ENCODE measurements at regions not wholly inside any gene's neighbourhood (a gene's known extent, or its start where the extent isn't known, plus 50 kb on each side); places are given as distances from the start of the nearest gene placed in this dataset.
"Not testable (repeated sequence)": the region's sequence is repeated elsewhere in the genome, so short reads cannot be mapped to it uniquely, and the experiment has no call there.

DNA sequence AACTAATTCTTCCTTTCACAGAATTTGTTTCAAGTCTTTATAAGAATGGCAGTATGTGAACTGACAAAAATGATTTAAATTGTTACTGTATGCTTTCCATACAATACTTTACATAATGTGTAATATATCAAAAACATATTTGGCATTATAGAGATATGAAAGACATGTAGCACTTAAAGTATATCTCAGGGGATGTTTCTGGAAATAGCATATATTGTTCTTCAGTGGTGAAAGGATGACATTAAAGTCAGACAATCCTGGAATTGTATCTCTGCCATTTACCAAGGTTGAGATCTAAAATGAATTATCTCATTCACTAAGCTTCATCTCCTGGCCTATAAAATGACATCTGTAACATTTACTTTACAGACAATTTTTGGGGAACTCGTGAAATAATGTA, 358.4 kb upstream of the EPHA5 start:
- Mint-ChIP-seq H3K36me3 (no peaks in the 10 kb centered on the region), H3K9me3 (ENCODE audit: low read depth) (peaks cover 12% of the 10 kb centered on the region), H3K27ac (no peak overlapping the region)

GRCh38 chr4:66023061-66023460, 352.8 kb upstream of the EPHA5 start:
- Mint-ChIP-seq H3K27ac (no peak overlapping the region), H3K9me3 (ENCODE audit: low read depth) (peaks cover 7% of the 10 kb centered on the region), H3K36me3 (no peaks in the 10 kb centered on the region), H3K27me3 (no peaks in the 10 kb centered on the region), H3K4me1 (no peaks in the 10 kb centered on the region), H3K4me3 (no peak overlapping the region)
- ATAC-seq (no peak), DNase-seq (no peak)
- CTCF ChIA-PET, result no interaction called here

More for the DNA sequence above, 358.4 kb upstream of the EPHA5 start:
- H3K4me3 Mint-ChIP-seq, result no peak overlapping the region
- no peak for DNase-seq
- CTCF ChIA-PET, result no interaction called here
- no peaks in the 10 kb centered on the region for H3K4me1 Mint-ChIP-seq
- H3K27me3 Mint-ChIP-seq, result no peaks in the 10 kb centered on the region
- ATAC-seq, result no peak

GRCh38 chr4:66017671-66018070, 347.4 kb upstream of the EPHA5 start:
- CTCF ChIA-PET, result no interaction called here
- Mint-ChIP-seq H3K4me1 (no peaks in the 10 kb centered on the region), H3K4me3 (no peak overlapping the region), H3K27ac (no peak overlapping the region), H3K27me3 (no peaks in the 10 kb centered on the region), H3K9me3 (ENCODE audit: low read depth) (peaks cover 15% of the 10 kb centered on the region), H3K36me3 (no peaks in the 10 kb centered on the region)
- ATAC-seq (no peak), DNase-seq (no peak)

DNA sequence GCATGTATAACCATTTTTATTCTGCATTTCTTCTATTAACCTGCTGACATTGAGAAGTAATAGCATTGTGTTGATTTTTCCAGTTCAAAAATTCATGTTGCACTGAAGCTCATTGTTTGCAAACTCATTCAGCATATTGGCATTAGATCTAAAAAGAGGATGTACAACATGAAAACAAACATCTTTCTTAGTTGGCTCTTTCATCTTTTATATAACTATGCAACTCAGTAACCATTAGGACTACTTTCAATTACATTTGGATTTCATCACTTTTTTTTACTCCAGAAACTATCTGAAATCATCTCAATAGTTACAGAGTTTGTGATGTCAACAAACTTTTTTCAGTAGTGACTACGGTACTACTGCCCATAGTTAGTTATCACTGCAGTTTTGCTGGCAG, 346.0 kb upstream of the EPHA5 start:
- no peak overlapping the region for H3K4me3 Mint-ChIP-seq
- H3K4me1 Mint-ChIP-seq, result no peaks in the 10 kb centered on the region
- H3K9me3 Mint-ChIP-seq (ENCODE audit: low read depth), result peaks cover 19% of the 10 kb centered on the region
- DNase-seq (no peak), ATAC-seq (no peak)
- CTCF ChIA-PET, result no interaction called here
- no peaks in the 10 kb centered on the region for H3K27me3 Mint-ChIP-seq
- no peaks in the 10 kb centered on the region for H3K36me3 Mint-ChIP-seq
- no peak overlapping the region for H3K27ac Mint-ChIP-seq

DNA sequence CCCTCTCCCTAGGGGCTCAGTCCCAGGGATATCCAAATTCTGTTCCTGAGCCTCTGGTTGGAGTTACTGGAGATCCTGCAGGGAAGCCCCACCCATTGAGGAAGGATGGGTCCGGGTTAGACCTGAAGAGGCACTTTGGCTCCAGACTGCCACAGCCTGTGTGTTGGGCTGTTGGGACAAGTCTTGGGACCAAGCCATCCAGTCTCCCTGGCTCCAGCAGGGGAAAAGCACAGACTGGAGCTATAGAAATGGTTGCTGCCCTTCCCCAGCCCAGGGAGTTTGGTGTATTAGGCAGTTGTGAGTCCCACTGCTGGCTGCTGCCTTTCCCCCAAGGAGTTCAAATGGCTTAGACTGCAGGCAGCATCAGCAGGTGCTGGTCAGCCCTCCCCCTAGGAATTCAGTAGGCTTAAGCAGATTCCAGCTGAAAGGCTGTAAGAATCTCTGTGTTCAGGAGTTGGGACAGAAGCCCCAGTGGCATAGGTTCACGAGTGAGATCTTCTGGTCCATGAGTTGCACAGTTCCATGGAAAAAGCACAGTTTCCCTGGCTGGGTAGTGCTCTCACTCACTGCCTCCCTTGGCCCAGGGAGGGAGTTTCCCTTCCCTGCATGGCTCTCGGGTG, 344.0 kb upstream of the EPHA5 start:
- no peaks in the 10 kb centered on the region for H3K36me3 Mint-ChIP-seq
- no peak for DNase-seq
- no peak overlapping the region for H3K4me3 Mint-ChIP-seq
- H3K4me1 Mint-ChIP-seq, result no peaks in the 10 kb centered on the region
- ATAC-seq, result no peak
- H3K9me3 Mint-ChIP-seq (ENCODE audit: low read depth), result peaks cover 22% of the 10 kb centered on the region
- H3K27ac Mint-ChIP-seq, result no peak overlapping the region
- CTCF ChIA-PET, result no interaction called here
- H3K27me3 Mint-ChIP-seq, result no peaks in the 10 kb centered on the region

- H3K36me3 Mint-ChIP-seq, result no peaks in the 10 kb centered on the region
- H3K27me3 Mint-ChIP-seq, result no peaks in the 10 kb centered on the region
- CTCF ChIA-PET, result interaction anchor here (0.7 kb wide), 1 partner anchor 1028 kb away, joined by 3 read pairs; no protein-coding TSS in a partner anchor
- peaks cover 6% of the 10 kb centered on the region for H3K9me3 Mint-ChIP-seq (ENCODE audit: low read depth)
- ATAC-seq (no peak), DNase-seq (no peak)
- no peaks in the 10 kb centered on the region for H3K4me1 Mint-ChIP-seq
- no peak overlapping the region for H3K27ac Mint-ChIP-seq
- H3K4me3 Mint-ChIP-seq, result no peak overlapping the region
Observed at GRCh38 chr4:66000510-66001117, 330.3 kb upstream of the EPHA5 start.

DNA sequence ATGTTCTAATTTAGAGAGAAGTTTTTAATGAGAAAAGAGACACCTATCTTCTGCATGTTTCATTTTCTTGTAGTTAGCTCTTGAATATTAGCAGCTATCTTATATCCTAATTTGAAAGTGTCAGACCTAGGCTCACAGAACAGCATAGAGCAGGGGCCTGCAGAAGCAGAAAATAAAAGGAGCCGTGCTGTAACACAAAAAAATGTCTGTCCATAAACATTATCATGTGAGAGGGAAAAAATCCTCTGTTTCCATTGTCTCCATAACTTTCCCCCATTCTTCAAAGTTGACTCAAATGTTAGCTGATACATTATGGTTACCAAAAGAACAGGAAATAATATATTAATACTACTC, 329.2 kb upstream of the EPHA5 start:
- ATAC-seq (no peak), DNase-seq (no peak)
- Mint-ChIP-seq H3K36me3 (no peaks in the 10 kb centered on the region), H3K9me3 (ENCODE audit: low read depth) (peaks cover 6% of the 10 kb centered on the region), H3K4me1 (no peaks in the 10 kb centered on the region), H3K4me3 (no peak overlapping the region), H3K27me3 (no peaks in the 10 kb centered on the region), H3K27ac (no peak overlapping the region)
- CTCF ChIA-PET, result no interaction called here

DNA sequence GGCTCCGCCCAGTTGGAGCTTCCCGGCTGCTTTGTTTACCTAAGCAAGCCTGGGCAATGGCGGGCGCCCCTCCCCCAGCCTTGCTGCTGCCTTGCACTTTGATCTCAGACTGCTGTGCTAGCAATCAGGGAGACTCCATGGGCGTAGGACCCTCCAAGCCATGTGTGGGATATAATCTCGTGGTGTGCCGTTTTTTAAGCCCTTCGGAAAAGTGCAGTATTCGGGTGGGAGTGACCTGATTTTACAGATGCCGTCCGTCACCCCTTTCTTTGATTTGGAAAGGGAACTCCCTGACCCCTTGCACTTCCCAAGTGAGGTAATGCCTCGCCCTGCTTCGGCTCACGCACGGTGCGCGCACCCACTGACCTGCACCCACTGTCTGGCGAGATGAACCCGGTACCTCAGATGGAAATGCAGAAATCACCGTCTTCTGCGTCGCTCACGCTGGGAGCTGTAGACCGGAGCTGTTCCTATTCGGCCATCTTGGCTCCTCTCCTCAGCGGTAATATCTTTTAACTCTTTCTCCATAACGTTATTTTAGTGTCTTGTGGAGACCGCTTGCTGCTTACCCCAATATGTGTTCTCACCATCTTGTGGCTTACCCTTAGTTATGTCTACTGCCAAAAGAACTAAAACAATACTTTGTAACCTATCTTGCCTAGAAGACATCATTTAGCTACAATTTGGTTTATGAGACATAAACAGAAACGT, 328.7 kb upstream of the EPHA5 start:
- DNase-seq; H3K36me3 Mint-ChIP-seq; CTCF ChIA-PET; ATAC-seq; H3K9me3 Mint-ChIP-seq (ENCODE audit: low read depth); H3K27me3 Mint-ChIP-seq; H3K4me3 Mint-ChIP-seq; H3K4me1 Mint-ChIP-seq; H3K27ac Mint-ChIP-seq: not testable (repeated sequence)

DNA sequence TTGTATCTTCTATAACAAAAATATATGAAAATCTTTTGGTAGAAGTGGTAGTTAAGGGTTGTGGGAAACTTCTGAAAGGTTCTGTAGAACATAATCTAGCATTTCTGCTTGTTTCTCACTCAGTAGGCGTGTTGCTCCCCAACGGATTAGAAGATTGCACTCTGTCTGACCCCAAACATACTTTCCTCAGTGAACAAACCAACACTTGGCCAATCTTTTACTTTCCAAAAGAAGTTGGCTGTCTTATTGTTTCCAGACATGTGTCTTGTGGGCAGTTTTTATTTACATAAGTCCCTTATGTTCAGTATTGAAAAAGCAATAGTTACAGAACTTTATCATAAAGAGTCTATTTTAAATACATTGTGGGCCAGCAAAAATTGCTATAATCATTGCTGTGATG, 312.8 kb upstream of the EPHA5 start:
- Mint-ChIP-seq H3K4me3 (no peak overlapping the region), H3K27ac (no peak overlapping the region), H3K9me3 (ENCODE audit: low read depth) (peaks cover 13% of the 10 kb centered on the region), H3K27me3 (no peaks in the 10 kb centered on the region), H3K36me3 (no peaks in the 10 kb centered on the region), H3K4me1 (no peaks in the 10 kb centered on the region)
- no peak for DNase-seq
- CTCF ChIA-PET, result no interaction called here
- ATAC-seq, result no peak

GRCh38 chr4:65976287-65976686, 306.0 kb upstream of the EPHA5 start:
- CTCF ChIA-PET, result no interaction called here

GRCh38 chr4:65973186-65973585, 302.9 kb upstream of the EPHA5 start:
- no peaks in the 10 kb centered on the region for H3K4me1 Mint-ChIP-seq
- H3K4me3 Mint-ChIP-seq, result no peak overlapping the region
- H3K9me3 Mint-ChIP-seq (ENCODE audit: low read depth), result peaks cover 11% of the 10 kb centered on the region
- H3K27me3 Mint-ChIP-seq, result no peaks in the 10 kb centered on the region
- DNase-seq (no peak), ATAC-seq (no peak)
- no peak overlapping the region for H3K27ac Mint-ChIP-seq
- no peaks in the 10 kb centered on the region for H3K36me3 Mint-ChIP-seq
- CTCF ChIA-PET, result no interaction called here

More at GRCh38 chr4:65976287-65976686, 306.0 kb upstream of the EPHA5 start:
- DNase-seq (no peak), ATAC-seq (no peak)
- Mint-ChIP-seq H3K27me3 (no peaks in the 10 kb centered on the region), H3K9me3 (ENCODE audit: low read depth) (peaks cover 13% of the 10 kb centered on the region), H3K36me3 (no peaks in the 10 kb centered on the region), H3K4me1 (no peaks in the 10 kb centered on the region), H3K27ac (no peak overlapping the region), H3K4me3 (no peak overlapping the region)

DNA sequence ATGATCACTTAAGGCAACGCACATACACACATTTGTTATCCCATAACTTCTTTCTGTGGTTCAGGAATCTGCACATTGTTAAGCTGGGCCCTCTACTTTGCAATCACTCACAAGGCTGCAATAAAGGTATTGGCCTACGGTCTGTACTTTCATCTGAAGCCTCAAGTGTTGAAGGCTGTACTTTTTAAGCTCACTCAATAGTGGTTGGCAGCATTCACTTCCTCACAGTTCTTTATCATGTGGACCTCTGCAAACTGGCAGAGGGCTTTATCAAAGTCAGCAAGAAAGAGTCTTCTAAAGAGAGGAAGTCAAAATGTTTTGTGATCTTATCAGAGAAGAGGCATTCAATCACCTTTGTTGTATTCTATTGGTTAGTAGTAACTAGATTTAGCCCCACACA, 301.4 kb upstream of the EPHA5 start:
- Mint-ChIP-seq H3K27ac (no peak overlapping the region), H3K4me3 (no peak overlapping the region), H3K36me3 (no peaks in the 10 kb centered on the region), H3K4me1 (no peaks in the 10 kb centered on the region), H3K9me3 (ENCODE audit: low read depth) (peaks cover 11% of the 10 kb centered on the region), H3K27me3 (no peaks in the 10 kb centered on the region)
- ATAC-seq (no peak), DNase-seq (no peak)
- CTCF ChIA-PET, result no interaction called here

GRCh38 chr4:65968831-65969558, 298.7 kb upstream of the EPHA5 start:
- ATAC-seq, result no peak
- peaks cover 5% of the 10 kb centered on the region for H3K9me3 Mint-ChIP-seq (ENCODE audit: low read depth)
- no peaks in the 10 kb centered on the region for H3K27me3 Mint-ChIP-seq
- no peak overlapping the region for H3K27ac Mint-ChIP-seq
- CTCF ChIA-PET, result no interaction called here
- no peak for DNase-seq
- no peaks in the 10 kb centered on the region for H3K36me3 Mint-ChIP-seq
- H3K4me1 Mint-ChIP-seq, result no peaks in the 10 kb centered on the region
- H3K4me3 Mint-ChIP-seq, result no peak overlapping the region

DNA sequence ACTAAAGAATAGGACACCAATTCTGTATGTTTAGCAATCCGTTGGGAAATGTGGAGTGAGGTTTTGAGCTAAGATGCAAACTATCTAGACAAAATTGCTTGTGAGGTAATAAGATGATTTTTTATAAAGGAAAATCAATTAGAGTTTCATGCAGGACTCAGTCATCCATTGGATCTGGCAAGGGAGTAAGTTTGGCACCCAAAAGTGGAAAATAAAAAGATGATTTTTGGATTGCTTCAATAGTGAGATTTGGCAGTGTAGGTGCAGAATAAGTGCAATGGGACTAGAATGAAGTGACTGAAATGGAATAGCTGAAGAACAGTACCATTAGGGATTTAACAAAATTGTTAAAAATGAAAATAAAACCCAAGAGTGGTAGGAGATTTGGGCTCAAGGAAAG, 290.5 kb upstream of the EPHA5 start:
- peaks cover 5% of the 10 kb centered on the region for H3K9me3 Mint-ChIP-seq (ENCODE audit: low read depth)
- no peak overlapping the region for H3K27ac Mint-ChIP-seq
- H3K27me3 Mint-ChIP-seq, result no peaks in the 10 kb centered on the region
- no peak overlapping the region for H3K4me3 Mint-ChIP-seq
- no peaks in the 10 kb centered on the region for H3K4me1 Mint-ChIP-seq
- DNase-seq (no peak), ATAC-seq (no peak)
- CTCF ChIA-PET, result no interaction called here
- H3K36me3 Mint-ChIP-seq, result no peaks in the 10 kb centered on the region

Data from activated CD8-positive, alpha-beta memory T cell treated with anti-CD3 and anti-CD28 coated beads, Interleukin-2, amount 10 ng/mL, durations not matched to agents 7 days and 5 days (primary cell).